ENCODE measurements at regions not wholly inside any gene's neighbourhood (a gene's known extent, or its start where the extent isn't known, plus 50 kb on each side); places are given as distances from the start of the nearest gene placed in this dataset.

DNA sequence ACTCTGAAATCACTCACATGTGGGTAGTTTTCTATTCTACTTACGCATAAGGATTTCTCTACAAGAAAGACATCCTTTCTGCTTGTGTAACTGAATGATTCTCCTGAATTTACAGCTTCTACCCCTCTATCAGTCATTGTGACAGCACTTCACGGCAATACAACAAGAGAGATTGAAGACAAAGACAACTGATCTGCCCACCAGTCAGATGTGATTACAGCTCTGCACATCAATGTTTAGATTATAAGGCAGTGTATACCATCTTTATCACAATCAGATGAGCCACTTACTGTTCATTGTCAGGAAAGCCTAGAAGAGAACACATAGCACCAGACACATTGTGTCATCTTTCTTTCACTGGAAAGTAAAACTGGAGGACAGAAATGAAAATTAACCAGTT lies 324.4 kb downstream of the CENPC start:
- no peak for DNase-seq

DNA sequence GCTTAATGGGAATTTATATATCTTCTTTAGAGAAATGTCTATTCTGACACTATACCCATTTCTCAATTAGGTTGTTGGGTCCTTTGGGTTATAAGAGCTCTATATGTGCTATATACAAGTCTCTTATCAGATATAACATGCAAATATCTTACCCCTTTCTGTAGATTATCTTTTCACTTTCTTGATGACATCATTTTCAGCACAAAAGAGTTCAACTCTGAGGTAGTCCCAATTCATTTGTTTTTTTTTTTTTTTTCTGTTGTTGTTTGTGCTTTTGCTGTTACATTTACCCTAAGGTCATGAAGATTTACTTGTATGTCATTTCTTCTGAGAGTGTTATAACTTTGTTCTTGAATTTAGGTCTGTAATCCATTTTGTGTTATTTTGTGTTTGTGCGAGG lies 326.4 kb downstream of the CENPC start:
- DNase-seq = no peak

DNA sequence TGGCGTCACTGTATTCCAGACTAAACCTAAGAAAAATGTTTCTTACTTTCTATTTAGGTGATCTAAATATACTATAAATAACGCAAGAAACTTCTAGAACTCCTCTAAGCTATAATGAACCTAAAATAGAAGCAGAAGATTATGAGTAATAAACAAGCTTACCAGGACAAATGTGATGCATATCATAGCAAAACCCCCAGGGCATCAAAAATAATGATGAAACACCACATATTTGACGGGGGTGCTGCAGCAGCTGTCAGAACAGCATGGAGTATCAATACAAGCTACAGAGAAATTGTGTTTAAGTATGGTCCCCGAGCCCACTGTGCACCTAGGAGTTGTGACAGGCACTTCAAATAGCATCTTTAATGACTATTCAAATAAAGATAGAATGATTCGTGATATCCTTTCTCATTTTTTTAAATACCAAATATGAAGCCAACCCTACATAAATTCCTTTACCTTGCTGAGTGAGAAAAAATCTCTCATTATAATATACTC lies 337.3 kb downstream of the CENPC start:
- DNase-seq = no peak

DNA sequence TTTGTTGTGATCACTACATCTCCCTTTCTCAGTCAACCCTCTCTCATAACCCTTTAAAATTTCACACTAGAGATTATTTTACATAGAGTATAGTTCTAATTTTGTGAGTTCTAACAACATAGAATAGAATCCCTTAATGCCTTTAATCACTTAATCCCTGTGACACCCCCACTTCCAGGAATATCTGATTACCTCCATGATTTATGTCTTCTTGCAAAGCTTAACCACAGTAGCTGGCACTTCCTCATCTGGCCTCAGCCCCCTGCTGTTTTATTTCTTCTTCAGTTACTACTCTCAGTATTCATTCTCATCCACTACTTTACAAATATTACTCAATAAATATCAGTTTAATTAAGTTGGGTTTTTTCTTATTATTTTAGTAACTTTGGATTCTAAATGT lies 340.9 kb downstream of the CENPC start:
- no peak for DNase-seq

GRCh38 chr4:67201334-67201733 lies 344.0 kb downstream of the CENPC start:
- DNase-seq = no peak

GRCh38 chr4:67198727-67199126 lies 346.6 kb downstream of the CENPC start:
- DNase-seq = peak; percentile 11

GRCh38 chr4:67167849-67168248 lies 377.5 kb downstream of the CENPC start:
- DNase-seq = no peak

DNA sequence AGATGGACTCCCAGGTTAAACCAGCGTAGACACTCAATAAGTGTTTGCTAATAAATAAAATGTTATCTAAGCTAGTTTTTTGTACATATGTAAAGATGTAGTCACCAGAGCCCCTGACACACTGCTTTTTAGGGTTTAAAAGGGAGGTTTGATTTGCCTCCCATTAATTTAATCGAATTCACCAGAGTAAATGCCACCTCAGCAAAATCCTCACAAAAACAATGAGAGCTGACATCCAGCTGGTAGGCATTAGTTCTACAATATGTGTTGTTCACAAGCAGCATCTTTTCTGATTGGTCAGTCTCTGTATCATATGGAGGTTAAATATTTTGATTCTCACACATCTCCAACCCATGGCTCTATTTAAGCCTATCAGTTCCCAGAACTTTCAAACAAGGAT lies 382.6 kb downstream of the CENPC start:
- DNase-seq = no peak

- no peak for DNase-seq
Observed at GRCh38 chr4:67161311-67161710, 384.0 kb downstream of the CENPC start.

DNA sequence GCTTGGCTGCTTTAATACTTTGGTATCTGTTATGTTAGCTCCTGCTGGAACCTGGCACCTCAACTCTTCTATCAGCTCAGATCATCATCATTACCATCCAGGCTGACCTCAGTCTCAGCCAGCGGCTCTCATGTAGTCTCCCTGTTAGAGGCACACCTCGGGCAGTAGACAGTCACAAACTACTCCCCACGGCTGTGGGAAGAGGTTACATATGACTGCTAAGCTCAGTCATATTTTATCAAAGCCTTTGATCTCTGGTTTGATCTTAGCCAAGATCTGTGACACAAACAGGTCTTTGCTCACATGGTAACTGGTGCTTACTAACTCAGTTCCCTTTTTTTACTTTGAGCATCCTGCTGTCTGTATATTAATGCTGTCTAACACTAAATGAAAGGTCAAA lies 384.9 kb downstream of the CENPC start:
- no peak for DNase-seq

DNA sequence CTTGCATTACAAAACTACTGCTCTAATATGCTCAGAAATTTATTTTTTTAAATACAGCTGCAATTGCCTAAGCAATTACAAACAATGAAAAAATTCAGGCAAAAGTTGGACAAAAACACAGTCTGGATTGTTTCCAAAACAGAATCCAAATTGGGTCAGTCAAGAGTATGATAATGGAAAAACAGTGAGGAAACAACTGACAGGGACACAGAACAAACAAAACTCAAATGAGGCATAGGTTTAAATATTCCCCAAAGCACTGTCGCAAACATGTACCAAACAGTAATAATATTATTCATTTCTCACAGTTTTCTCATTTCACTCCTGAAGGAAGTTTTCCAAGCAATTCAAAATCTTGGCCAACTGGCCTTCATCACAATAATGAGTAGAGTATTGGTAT lies 386.6 kb downstream of the CENPC start:
- no peak for DNase-seq

DNA sequence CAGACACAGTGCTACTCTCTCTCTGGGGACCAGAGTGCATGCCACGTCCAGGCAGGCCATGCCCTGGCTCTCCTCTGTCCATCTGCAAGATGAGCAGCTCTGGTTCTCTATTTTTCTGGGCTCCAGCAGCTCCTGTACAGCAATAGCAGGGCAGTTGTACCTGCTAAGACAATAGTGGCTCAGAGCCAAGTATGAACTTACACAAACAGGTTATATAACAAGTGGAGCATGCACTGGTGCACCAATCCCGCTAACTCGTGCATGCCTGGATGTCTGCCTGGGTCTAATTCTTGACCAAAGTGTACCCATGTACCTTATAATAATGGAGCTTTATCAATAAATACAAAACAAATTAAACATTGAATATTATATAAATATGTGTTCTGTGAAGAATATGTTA lies 392.3 kb downstream of the CENPC start:
- no peak for DNase-seq

- DNase-seq = no peak
Observed at GRCh38 chr4:67151376-67152343, 393.6 kb downstream of the CENPC start.

DNA sequence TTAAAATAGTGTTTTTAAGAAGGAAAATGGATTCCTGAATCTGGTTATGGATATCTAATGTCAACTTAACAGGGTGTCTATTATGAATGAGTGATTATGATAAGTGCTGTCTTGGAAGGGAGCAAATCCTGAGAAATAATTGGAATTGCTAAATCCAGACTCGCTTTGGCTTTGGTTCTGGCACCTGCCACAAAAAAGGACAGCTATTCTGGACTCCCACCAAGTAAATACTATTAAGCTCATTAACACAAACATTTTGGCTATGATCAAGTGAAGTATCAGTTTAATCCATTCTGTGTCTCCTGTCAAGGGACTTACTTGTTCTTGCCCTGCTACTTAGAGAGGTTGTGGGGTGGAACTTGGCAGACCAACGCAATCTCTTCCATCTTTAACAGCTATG lies 403.7 kb downstream of the CENPC start:
- DNase-seq = no peak

- DNase-seq = no peak
Observed at GRCh38 chr4:67134616-67135015, 410.7 kb downstream of the CENPC start.

DNA sequence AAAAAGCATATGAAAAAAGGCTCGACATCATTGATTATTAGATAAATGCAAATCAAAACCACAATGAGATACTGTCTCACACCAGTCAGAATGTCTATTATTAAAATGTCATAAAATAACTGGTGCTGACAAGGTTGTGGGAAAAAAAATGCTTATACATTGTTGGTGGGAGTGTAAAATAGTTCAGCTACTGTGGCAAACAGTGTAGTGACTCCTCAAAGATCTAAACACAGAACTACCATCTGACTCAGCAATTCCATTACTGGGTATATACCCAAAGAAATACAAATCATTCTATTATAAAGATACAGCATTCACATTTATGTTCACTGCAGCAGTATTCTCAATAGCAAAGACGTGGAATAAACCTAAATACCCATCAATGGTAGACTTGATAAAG lies 412.1 kb downstream of the CENPC start:
- DNase-seq = no peak

DNA sequence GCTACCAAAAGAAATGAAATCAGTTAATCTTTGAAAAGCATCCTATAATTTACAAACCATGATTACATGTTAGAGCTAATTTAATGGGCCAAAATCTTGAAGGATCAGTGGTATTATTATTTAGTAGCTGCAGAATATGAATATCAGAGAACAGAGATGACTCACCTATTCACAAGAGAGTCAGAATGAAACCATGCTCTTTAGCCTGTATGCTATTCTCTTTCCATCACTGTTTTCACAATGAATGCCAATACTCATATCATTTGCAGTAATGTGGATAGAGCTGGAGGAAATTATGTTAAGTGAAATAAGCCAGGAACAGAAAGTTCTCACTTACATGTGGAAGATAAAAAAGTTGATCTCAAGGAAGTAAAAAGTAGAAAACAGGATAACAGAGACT lies 414.1 kb downstream of the CENPC start:
- no peak for DNase-seq

DNA sequence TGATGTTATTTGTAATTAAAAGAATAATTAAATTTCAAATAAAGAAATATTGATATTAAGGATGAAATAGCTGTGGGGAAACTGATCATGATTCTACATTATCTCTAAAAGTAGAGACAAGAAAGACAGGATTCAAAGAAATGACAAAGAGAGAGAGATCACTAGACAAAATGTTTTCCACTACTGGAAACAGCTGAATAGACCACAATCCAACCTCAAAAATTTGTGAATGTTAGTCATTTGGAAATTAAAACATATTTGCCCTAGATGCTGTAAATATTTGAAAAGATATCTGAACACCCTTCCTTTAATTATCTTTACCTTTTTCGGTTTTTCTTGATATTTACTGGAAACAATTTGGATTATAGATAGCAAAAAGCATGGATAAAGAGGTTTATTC lies 414.9 kb downstream of the CENPC start:
- DNase-seq = no peak

DNA sequence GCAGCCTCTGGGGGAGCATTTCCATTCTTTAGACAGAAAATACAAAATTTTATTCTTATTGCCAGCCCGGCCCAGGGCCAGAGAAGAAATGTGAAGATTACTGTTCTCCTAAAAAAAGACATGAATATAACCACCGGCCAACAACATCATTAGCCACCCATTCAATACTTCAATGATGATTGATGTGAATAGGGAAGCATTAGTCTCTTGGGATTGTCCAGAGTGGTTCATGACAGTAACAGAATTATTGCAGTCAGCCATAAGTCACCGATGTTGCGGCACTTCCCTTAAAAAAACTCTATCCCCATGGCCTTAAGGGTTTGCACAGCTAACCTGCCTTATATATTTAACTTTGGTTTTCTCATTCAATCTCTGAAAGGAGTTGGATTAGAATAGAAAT lies 418.7 kb downstream of the CENPC start:
- no peak for DNase-seq

GRCh38 chr4:67125636-67126514 lies 419.4 kb downstream of the CENPC start:
- DNase-seq = no peak

GRCh38 chr4:67124716-67125115 lies 420.6 kb downstream of the CENPC start:
- DNase-seq = no peak

DNA sequence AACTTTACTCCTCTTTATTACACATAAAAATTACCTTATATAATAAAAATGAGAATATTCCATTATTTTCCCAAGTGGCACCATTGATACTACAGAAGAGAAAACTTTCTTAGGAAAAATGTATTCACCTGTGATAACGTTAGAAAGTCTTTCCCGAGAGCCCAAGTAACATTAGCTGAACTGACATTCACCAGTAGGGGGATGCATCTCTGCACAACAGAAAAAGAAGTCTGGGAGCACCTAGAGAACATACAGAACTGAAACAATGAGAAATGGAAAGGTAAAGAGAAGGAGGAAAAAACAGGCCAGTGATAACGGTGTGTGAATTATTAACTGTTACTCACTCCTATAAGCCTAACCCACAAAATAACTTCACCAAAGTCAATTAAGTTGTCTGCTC lies 423.3 kb downstream of the CENPC start:
- no peak for DNase-seq

- DNase-seq = no peak
Observed at GRCh38 chr4:67120369-67120768, 424.9 kb downstream of the CENPC start.

GRCh38 chr4:67109276-67109675 lies 436.0 kb downstream of the CENPC start:
- no peak for DNase-seq

Data from fibroblast of skin of right biceps (primary cell).